ENCODE measurements at regions not wholly inside any gene's neighbourhood (a gene's known extent, or its start where the extent isn't known, plus 50 kb on each side); places are given as distances from the start of the nearest gene placed in this dataset.

DNA sequence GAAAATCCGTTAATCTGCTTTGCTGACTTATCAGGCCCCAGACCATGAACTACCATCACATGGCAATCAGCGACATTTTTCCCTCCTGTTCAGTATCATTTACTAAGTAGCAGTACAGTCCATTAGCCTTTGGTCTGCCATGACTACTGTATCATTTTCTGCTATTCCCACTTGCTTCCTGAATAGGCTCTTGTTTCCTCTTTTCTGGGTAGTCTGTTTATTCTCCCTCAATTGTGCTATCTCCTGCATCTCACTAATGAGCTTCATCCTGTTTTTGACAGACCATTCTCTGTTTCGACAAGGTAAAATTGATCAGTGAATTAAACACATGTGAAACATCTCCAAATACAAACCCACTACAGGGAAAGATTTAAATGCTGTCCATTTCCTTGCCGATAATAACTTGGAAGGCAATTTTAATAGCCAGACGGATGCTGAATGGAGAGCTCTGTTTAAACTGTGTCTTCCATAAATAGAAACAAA, 263.5 kb upstream of the ANKRD55 start:
- TF ChIP-seq SIN3A (IDR thresholded peaks at IDR 0.05; ENCODE audit: borderline replicate concordance, insufficient read depth, low read length) (no peak), POLR2AphosphoS5 (IDR thresholded peaks at IDR 0.05; ENCODE audit: low read depth, low read length) (no peak)

Measured in PFSK-1 (cell line).